AG04450 (cell line): ENCODE measurements at regions not wholly inside any gene's neighbourhood (a gene's known extent, or its start where the extent isn't known, plus 50 kb on each side); places are given as distances from the start of the nearest gene placed in this dataset.

Experiments used
- CTCF ChIA-PET: fragments of 300-600, 350-600 bp; formaldehyde crosslinking; extraction: SDS; loops from one replicate; lab custom pipeline; 2022; ENCODE audit warnings: antibody characterized with exemption, inconsistent platforms; lab: Charles Lee
- POLR2A ChIA-PET: fragments of 350-600 bp; formaldehyde crosslinking; extraction: SDS; loops from one replicate; lab custom pipeline; 2021; ENCODE audit warnings: antibody characterized with exemption, inconsistent platforms; lab: Yijun Ruan, JAX
- DNase-seq: peaks from one replicate; pipeline ENCODE4 v3.0.0-alpha.2; 2011; ENCODE audit warnings: low read depth, low spot score
- H3K27ac ChIP-seq: one replicate; pipeline ENCODE4 v1.5.1; 2012; ENCODE audit warnings: low read depth, low read length, control low read depth
- H3K27me3 ChIP-seq: one replicate; pipeline ENCODE4 v1.6.0; 2012; ENCODE audit warnings: low read length; ENCODE audit not compliant: control insufficient read depth, insufficient read depth
- H3K4me3 ChIP-seq: 2 replicates; pipeline ENCODE4 v1.5.1; 2011; ENCODE audit warnings: mild to moderate bottlenecking, low read depth, low read length, control low read depth
- H3K9me3 ChIP-seq: 2 replicates; pipeline ENCODE4 v1.5.1; 2012; ENCODE audit warnings: low read length; ENCODE audit not compliant: control insufficient read depth, insufficient read depth
- TF ChIP-seq, protein P1 (sequence below): IDR thresholded peaks from 2 replicates; pipeline ENCODE4 v1.5.1; 2011; ENCODE audit warnings: low read depth, low read length, control low read depth, inconsistent platforms

DNA sequence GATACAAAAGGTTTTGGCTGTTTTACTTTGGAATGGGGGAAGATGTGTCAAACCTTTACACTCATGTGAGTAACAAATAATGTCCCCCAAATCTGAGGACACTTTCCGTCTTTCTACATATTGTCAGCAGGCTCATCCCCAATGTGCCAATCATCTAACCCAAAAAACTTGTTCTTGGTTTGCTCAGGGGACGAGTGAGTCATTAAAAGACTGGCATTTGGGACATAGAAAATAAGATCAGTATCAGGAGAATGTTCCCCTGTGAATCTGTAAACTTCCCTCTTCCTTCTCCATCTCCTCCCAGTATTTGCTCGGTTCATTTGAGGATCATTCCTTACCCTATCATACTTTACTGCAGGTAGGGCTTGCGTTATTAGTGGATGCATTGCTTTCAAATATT is 194.1 kb upstream of the RUNX1 start:
- ChIA-PET CTCF (no interaction called here), POLR2A (no interaction called here)
- TF ChIP-seq, protein P1, sequence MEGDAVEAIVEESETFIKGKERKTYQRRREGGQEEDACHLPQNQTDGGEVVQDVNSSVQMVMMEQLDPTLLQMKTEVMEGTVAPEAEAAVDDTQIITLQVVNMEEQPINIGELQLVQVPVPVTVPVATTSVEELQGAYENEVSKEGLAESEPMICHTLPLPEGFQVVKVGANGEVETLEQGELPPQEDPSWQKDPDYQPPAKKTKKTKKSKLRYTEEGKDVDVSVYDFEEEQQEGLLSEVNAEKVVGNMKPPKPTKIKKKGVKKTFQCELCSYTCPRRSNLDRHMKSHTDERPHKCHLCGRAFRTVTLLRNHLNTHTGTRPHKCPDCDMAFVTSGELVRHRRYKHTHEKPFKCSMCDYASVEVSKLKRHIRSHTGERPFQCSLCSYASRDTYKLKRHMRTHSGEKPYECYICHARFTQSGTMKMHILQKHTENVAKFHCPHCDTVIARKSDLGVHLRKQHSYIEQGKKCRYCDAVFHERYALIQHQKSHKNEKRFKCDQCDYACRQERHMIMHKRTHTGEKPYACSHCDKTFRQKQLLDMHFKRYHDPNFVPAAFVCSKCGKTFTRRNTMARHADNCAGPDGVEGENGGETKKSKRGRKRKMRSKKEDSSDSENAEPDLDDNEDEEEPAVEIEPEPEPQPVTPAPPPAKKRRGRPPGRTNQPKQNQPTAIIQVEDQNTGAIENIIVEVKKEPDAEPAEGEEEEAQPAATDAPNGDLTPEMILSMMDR, result no peak
- no peak overlapping the region for H3K27ac ChIP-seq
- no peak overlapping the region for H3K4me3 ChIP-seq
- no peaks in the 10 kb centered on the region for H3K27me3 ChIP-seq
- no peaks in the 10 kb centered on the region for H3K9me3 ChIP-seq
- DNase-seq, result no peak

- POLR2A ChIA-PET, result no interaction called here
These were observed 190.7 kb upstream of the RUNX1 start for GRCh38 chr21:35239811-35240219.

GRCh38 chr21:35238119-35238518 is 189.0 kb upstream of the RUNX1 start:
- Histone ChIP-seq H3K27ac (no peak overlapping the region), H3K4me3 (no peak overlapping the region), H3K9me3 (peaks cover 9% of the 10 kb centered on the region; the same call in 1 of the 2 replicates), H3K27me3 (no peaks in the 10 kb centered on the region)
- DNase-seq, result no peak
- TF ChIP-seq, protein P1, result no peak
- ChIA-PET CTCF (no interaction called here), POLR2A (no interaction called here)

More at GRCh38 chr21:35239811-35240219, 190.7 kb upstream of the RUNX1 start:
- Histone ChIP-seq H3K9me3 (peaks cover 9% of the 10 kb centered on the region; the same call in 1 of the 2 replicates), H3K27me3 (no peaks in the 10 kb centered on the region), H3K4me3 (no peak overlapping the region), H3K27ac (no peak overlapping the region)
- CTCF ChIA-PET, result no interaction called here
- TF ChIP-seq, protein P1, result no peak
- no peak for DNase-seq

DNA sequence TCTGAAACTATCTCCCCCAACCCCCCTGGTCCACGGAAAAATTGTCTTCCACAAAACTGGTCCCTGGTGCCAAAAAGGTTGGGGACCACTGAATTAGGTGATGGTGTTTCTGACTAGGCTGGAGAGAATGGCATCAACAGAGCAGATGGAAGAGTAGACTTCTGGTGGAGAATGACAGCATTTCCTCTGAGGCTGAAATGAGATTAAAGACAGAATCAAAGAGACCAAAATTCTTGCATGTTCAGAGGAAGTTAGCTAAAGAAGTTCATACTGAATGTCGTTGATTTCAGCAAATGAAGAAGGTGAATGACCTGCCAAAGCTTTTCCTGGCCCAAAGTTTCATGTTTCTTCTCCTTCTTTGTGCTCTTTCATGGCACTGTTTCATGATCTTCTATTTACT is 188.2 kb upstream of the RUNX1 start:
- ChIA-PET POLR2A (no interaction called here), CTCF (no interaction called here)
- DNase-seq, result no peak
- Histone ChIP-seq H3K4me3 (no peak overlapping the region), H3K9me3 (peaks cover 9% of the 10 kb centered on the region; the same call in 1 of the 2 replicates), H3K27me3 (no peaks in the 10 kb centered on the region), H3K27ac (no peak overlapping the region)
- TF ChIP-seq, protein P1, result no peak

DNA sequence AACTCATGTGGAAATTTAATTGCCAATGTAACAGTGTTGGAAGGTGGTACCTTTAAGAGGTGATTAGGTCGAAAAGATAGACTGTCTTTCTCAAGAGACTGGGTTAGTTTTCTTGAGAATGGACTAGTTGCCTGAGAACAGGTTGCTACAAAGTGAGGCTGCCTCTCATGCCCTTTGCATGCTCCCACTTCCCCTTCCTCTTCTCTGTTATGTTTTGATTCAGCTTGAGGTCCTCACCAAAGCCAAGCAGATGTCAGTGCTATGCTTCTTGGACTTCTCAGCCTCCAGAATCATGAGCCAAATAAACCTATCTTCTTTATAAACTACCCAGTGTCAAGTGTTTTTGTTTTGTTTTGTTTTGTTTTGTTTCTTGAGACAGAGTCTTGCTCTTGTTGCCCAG is 187.0 kb upstream of the RUNX1 start:
- Histone ChIP-seq H3K9me3 (peaks cover 9% of the 10 kb centered on the region; the same call in 1 of the 2 replicates), H3K4me3 (no peak overlapping the region), H3K27ac (no peak overlapping the region), H3K27me3 (no peaks in the 10 kb centered on the region)
- TF ChIP-seq, protein P1, result no peak
- CTCF ChIA-PET, result no interaction called here
- POLR2A ChIA-PET, result no interaction called here
- no peak for DNase-seq
